Stimulated activated CD8-positive, alpha-beta memory T cell treated with anti-CD3 and anti-CD28 coated beads, Interleukin-2, amount 100 ng/mL, for 48 hours (primary cell): ENCODE measurements at regions not wholly inside any gene's neighbourhood (a gene's known extent, or its start where the extent isn't known, plus 50 kb on each side); places are given as distances from the start of the nearest gene placed in this dataset.

ENCODE experiments used
- DNase-seq, 2 donors: peaks; one replicate each; pipeline ENCODE4 v3.0.0-alpha.2; 2020; ENCODE audit warnings: low read depth in 2 of 2

- DNase-seq = no peak
Measured at GRCh38 chr5:89147031-89147430, 264.0 kb upstream of the MEF2C start.

GRCh38 chr5:89137148-89137547, 254.2 kb upstream of the MEF2C start:
- DNase-seq = no peak

GRCh38 chr5:89133975-89134374, 251.0 kb upstream of the MEF2C start:
- no peak for DNase-seq

GRCh38 chr5:89133129-89133528, 250.1 kb upstream of the MEF2C start:
- DNase-seq = no peak

GRCh38 chr5:89130851-89131250, 247.9 kb upstream of the MEF2C start:
- DNase-seq = no peak

- DNase-seq = no peak
Measured at GRCh38 chr5:89129941-89130340, 247.0 kb upstream of the MEF2C start.

GRCh38 chr5:89128906-89129625, 246.1 kb upstream of the MEF2C start:
- DNase-seq = no peak

- no peak for DNase-seq
Measured at GRCh38 chr5:89128092-89128491, 245.1 kb upstream of the MEF2C start.

GRCh38 chr5:89127191-89127590, 244.2 kb upstream of the MEF2C start:
- no peak for DNase-seq

- no peak for DNase-seq
Measured at GRCh38 chr5:89125372-89125771, 242.4 kb upstream of the MEF2C start.

- DNase-seq = no peak
Measured at GRCh38 chr5:89123581-89123980, 240.6 kb upstream of the MEF2C start.

GRCh38 chr5:89120719-89121118, 237.7 kb upstream of the MEF2C start:
- DNase-seq = no peak

- DNase-seq = no peak
Measured at GRCh38 chr5:89117124-89117644, 234.2 kb upstream of the MEF2C start.

GRCh38 chr5:89110916-89111646, 228.1 kb upstream of the MEF2C start:
- DNase-seq = no peak

GRCh38 chr5:89106480-89106879, 223.5 kb upstream of the MEF2C start:
- DNase-seq = no peak

GRCh38 chr5:89105836-89106235, 222.9 kb upstream of the MEF2C start:
- no peak for DNase-seq

- DNase-seq = no peak
Measured at GRCh38 chr5:89105171-89105695, 222.2 kb upstream of the MEF2C start.

- no peak for DNase-seq
Measured at GRCh38 chr5:89098199-89098756, 215.3 kb upstream of the MEF2C start.

- DNase-seq = no peak
Measured at GRCh38 chr5:89097103-89097502, 214.1 kb upstream of the MEF2C start.

- DNase-seq = no peak
Measured at GRCh38 chr5:89095341-89095740, 212.4 kb upstream of the MEF2C start.

- no peak for DNase-seq
Measured at GRCh38 chr5:89090037-89090436, 207.1 kb upstream of the MEF2C start.

- DNase-seq = no peak
Measured at GRCh38 chr5:89087551-89088318, 204.8 kb upstream of the MEF2C start.
